Lung (tissue), 11 donors: ENCODE measurements at regions not wholly inside any gene's neighbourhood (a gene's known extent, or its start where the extent isn't known, plus 50 kb on each side); places are given as distances from the start of the nearest gene placed in this dataset.

Source experiments
- ATAC-seq: fragments of 200-7000 bp; cut with Tn5 transposase; one replicate; pipeline ENCODE4 v1.9.1; 2020; ENCODE audit warnings: moderate number of reproducible peaks; ENCODE audit not compliant: insufficient read depth, low FRiP score
- DNase-seq, 3 donors: peaks; one replicate each; pipeline ENCODE4 v3.0.0-alpha.2; 2013 to 2017
- H3K27ac ChIP-seq, 2 donors: one replicate each; pipeline ENCODE4 v1.5.1; 2013; ENCODE audit warnings: mild to moderate bottlenecking in 2 of 2, moderate library complexity in 2 of 2, control low read depth in 1 of 2, inconsistent platforms in 1 of 2, low read depth in 1 of 2, low read length in 1 of 2
- H3K27me3 ChIP-seq, 3 donors: one replicate each; pipeline ENCODE4 v1.5.1; 2013; ENCODE audit warnings: low read length in 2 of 3; ENCODE audit not compliant: control insufficient read depth in 3 of 3, insufficient read depth in 3 of 3
- H3K36me3 ChIP-seq, 4 donors: one replicate each; pipeline ENCODE4 v1.5.1; 2013; ENCODE audit warnings: low read length in 4 of 4, mild to moderate bottlenecking in 1 of 4, moderate library complexity in 1 of 4; ENCODE audit not compliant: control insufficient read depth in 4 of 4, insufficient read depth in 4 of 4
- H3K4me1 ChIP-seq, 5 donors: one replicate each; pipeline ENCODE4 v1.5.1; 2013; ENCODE audit warnings: low read length in 5 of 5, mild to moderate bottlenecking in 2 of 5, moderate library complexity in 1 of 5; ENCODE audit not compliant: control insufficient read depth in 5 of 5, insufficient read depth in 5 of 5
- H3K4me3 ChIP-seq: one replicate; pipeline ENCODE4 v1.5.1; 2013; ENCODE audit warnings: mild to moderate bottlenecking, control low read depth, moderate library complexity
- H3K9ac ChIP-seq, 2 donors: one replicate each; pipeline ENCODE4 v1.5.1; 2013; ENCODE audit warnings: low read length in 2 of 2, control low read depth in 1 of 2; ENCODE audit not compliant: insufficient read depth in 1 of 2
- H3K9me3 ChIP-seq, 4 donors: one replicate each; pipeline ENCODE4 v1.5.1; 2013; ENCODE audit warnings: low read length in 3 of 4, mild to moderate bottlenecking in 1 of 4, moderate library complexity in 1 of 4; ENCODE audit not compliant: control insufficient read depth in 4 of 4, insufficient read depth in 3 of 4
- WGBS, 2 donors: extraction: QIAGEN DNeasy Blood & Tissue Kit; methylation state at CpG; one replicate each; pipeline ENCODE4 v1.1.7; 2013; 5-methylcytosine and 5-hydroxymethylcytosine counted together
- TF ChIP-seq, protein P1 (sequence below): IDR thresholded peaks from 2 replicates; pipeline ENCODE4 v1.5.1; 2012; ENCODE audit warnings: mild to moderate bottlenecking; ENCODE audit errors: control extremely low read depth, extremely low read depth
- donor health status: control.
- donor health status: control.
- donor health status: Bipolar disorder and iron deficiency.
- donor health status: healthy.
- donor health status: DM: yes; HTN: yes; CAD: no.

DNA sequence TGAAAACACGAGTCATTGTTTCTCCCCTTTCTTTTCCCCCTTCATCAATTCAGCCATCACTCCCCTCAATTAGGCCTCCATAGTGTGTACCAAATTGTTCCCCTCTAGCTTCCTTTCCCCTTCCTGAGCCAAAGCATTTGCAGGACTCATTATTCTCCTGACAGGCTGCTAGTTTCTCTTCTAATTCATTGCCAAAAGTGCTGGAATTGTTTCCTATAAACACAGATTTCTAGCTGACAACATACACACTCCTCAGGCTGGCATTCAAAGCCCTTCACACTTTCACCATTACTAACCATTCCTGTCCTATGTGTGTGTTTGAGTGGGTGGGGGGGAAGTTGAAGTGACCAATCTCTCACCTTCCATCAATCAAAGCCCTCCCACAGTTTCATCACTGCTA lies 444.2 kb upstream of the OPRM1 start:
- no peak for DNase-seq
- WGBS, 2 donors: 0 to 68% methylated on average over 1 of the region's 1 CpG
- TF ChIP-seq, protein P1, sequence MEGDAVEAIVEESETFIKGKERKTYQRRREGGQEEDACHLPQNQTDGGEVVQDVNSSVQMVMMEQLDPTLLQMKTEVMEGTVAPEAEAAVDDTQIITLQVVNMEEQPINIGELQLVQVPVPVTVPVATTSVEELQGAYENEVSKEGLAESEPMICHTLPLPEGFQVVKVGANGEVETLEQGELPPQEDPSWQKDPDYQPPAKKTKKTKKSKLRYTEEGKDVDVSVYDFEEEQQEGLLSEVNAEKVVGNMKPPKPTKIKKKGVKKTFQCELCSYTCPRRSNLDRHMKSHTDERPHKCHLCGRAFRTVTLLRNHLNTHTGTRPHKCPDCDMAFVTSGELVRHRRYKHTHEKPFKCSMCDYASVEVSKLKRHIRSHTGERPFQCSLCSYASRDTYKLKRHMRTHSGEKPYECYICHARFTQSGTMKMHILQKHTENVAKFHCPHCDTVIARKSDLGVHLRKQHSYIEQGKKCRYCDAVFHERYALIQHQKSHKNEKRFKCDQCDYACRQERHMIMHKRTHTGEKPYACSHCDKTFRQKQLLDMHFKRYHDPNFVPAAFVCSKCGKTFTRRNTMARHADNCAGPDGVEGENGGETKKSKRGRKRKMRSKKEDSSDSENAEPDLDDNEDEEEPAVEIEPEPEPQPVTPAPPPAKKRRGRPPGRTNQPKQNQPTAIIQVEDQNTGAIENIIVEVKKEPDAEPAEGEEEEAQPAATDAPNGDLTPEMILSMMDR: no peak
- Histone ChIP-seq H3K9ac (no peak overlapping the region), H3K4me1 (peaks cover 0 to 29% (median 3%) of the 10 kb centered on the region in 5 donors), H3K27me3 (no peaks in the 10 kb centered on the region), H3K9me3 (peaks cover 0 to 2% (median 0%) of the 10 kb centered on the region in 4 donors), H3K27ac (no peak overlapping the region), H3K36me3 (no peaks in the 10 kb centered on the region), H3K4me3 (no peak overlapping the region)
- ATAC-seq: no peak

DNA sequence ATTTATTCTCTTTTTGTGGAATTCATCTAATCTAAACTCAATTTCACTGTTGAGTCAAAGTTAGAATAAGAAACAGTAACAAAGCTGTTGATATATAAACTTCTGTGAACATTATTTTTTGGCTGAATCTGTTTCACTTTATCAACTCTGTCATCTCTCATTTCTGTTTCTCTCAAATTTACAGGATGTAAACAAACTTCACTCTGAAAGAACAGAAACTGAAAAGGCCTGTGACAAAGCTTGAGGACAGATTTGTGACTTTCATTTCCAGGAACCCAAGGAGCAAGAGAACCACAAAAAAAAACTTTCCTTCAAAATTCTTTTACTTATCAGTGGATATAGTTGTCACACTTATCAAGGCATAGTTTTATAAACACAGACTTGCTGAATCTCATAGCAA lies 447.9 kb upstream of the OPRM1 start:
- Histone ChIP-seq H3K27me3 (no peaks in the 10 kb centered on the region), H3K36me3 (no peaks in the 10 kb centered on the region), H3K27ac (no peak overlapping the region), H3K9ac (no peak overlapping the region), H3K9me3 (peaks cover 0 to 2% (median 0%) of the 10 kb centered on the region in 4 donors), H3K4me3 (no peak overlapping the region), H3K4me1 (peaks cover 0 to 34% (median 3%) of the 10 kb centered on the region in 5 donors)
- TF ChIP-seq, protein P1: no peak
- ATAC-seq: no peak
- DNase-seq: peak in 1 of 3 donors; percentile 53

DNA sequence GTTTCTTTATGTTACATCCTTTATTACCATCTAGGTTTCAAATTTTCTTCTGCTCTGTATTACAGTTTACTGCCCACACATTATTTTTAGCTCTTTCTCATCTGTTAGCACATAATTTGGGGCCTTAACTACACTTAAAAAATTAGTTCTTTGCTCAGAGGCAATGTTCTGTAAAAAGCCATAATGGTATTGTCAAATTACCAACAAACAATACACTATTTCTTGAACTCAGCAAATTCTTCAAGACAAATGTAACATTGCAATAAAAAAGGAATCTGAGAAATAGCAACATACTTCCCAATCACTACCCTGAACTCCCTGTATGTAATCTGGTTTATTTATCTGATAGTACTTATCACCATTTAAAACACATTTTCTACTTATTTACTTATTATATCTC lies 448.6 kb upstream of the OPRM1 start:
- Histone ChIP-seq H3K9me3 (peaks cover 0 to 2% (median 0%) of the 10 kb centered on the region in 4 donors), H3K27ac (no peak overlapping the region), H3K36me3 (no peaks in the 10 kb centered on the region), H3K4me3 (no peak overlapping the region), H3K27me3 (no peaks in the 10 kb centered on the region), H3K4me1 (peaks cover 0 to 34% (median 3%) of the 10 kb centered on the region in 5 donors), H3K9ac (no peak overlapping the region)
- DNase-seq: peak in 2 of 3 donors; percentile 61 to 67
- TF ChIP-seq, protein P1: no peak
- no peak for ATAC-seq

DNA sequence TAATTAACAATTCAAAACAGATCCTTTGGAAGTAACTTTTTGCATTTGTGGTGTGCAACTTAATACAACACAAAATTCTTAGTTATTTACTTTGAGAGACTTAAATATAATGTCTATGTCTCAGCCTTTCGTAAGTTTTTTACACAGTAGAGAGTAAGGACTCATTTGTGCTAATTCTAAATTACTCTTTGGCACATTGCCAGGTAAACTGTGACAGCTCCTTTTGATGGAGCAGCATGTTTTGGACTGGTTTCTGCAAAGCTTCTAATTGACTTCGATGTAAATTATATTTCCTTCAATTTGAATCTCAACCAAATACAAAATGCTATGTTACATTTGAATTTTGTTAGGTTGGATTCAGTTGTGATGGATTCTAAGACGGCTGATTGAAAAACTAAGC lies 450.7 kb upstream of the OPRM1 start:
- Histone ChIP-seq H3K4me3 (no peak overlapping the region), H3K27ac (no peak overlapping the region), H3K9me3 (no peaks in the 10 kb centered on the region), H3K27me3 (no peaks in the 10 kb centered on the region), H3K9ac (no peak overlapping the region), H3K36me3 (no peaks in the 10 kb centered on the region), H3K4me1 (peaks cover 0 to 29% (median 0%) of the 10 kb centered on the region in 5 donors)
- WGBS, 2 donors: 73 to 84% methylated on average over 3 of the region's 3 CpGs
- DNase-seq: no peak
- ATAC-seq: no peak
- TF ChIP-seq, protein P1: no peak
